ENCODE measurements at regions not wholly inside any gene's neighbourhood (a gene's known extent, or its start where the extent isn't known, plus 50 kb on each side); places are given as distances from the start of the nearest gene placed in this dataset.

DNA sequence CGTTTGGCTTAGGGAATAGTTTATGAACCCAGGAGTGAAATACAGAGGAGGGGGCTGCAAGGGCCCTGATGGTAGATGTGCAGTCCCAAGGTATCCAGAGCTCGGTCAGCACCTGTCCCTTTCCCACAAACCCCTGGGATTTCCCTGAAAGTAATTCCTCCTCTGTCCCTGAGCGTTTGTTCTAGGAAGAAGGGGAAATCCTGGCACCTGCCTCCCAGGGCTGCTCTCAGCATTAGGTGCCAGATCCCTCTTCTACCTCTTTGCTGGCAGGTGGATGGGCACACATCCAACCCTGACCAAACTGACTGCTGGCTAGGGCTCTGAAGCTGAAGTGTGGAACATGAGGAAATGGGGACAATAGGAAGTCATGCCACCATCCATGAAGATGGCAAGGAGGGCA lies 824.0 kb downstream of the SLC4A3 start:
- Histone ChIP-seq H3K4me3 (no peak overlapping the region), H3K4me1 (no peaks in the 10 kb centered on the region), H3K36me3 (no peaks in the 10 kb centered on the region), H3K27me3 (no peaks in the 10 kb centered on the region), H3K27ac (no peak overlapping the region), H3K9me3 (no peaks in the 10 kb centered on the region)
- no peak for TF ChIP-seq POLR2A (IDR thresholded peaks at IDR 0.05)
- TF ChIP-seq, protein P1, sequence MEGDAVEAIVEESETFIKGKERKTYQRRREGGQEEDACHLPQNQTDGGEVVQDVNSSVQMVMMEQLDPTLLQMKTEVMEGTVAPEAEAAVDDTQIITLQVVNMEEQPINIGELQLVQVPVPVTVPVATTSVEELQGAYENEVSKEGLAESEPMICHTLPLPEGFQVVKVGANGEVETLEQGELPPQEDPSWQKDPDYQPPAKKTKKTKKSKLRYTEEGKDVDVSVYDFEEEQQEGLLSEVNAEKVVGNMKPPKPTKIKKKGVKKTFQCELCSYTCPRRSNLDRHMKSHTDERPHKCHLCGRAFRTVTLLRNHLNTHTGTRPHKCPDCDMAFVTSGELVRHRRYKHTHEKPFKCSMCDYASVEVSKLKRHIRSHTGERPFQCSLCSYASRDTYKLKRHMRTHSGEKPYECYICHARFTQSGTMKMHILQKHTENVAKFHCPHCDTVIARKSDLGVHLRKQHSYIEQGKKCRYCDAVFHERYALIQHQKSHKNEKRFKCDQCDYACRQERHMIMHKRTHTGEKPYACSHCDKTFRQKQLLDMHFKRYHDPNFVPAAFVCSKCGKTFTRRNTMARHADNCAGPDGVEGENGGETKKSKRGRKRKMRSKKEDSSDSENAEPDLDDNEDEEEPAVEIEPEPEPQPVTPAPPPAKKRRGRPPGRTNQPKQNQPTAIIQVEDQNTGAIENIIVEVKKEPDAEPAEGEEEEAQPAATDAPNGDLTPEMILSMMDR (IDR thresholded peaks at IDR 0.05) = no peak
- intact Hi-C loops (cut with DNase I; ENCODE audit: low total_unique reads) = no loop called here
- DNase-seq = no peak

DNA sequence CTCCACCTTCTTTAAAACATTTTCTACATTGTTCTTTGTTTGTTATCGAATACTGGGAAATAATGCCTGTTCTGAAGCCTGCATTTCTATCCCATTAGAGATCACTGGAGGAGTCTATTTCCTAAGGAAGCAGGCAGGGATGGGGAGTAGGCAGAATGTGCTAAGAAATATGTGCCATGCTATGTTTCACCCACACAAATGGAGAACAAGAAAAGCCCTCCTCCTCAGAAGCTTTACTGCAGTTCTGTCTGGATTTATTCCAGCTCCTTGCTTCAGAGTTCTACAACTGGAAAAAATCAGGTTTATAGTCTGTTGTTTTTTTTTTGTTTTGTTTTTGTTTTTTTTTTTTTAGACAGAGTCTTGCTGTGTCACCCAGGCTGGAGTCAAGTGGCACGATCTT lies 825.1 kb downstream of the SLC4A3 start:
- Histone ChIP-seq H3K27ac (no peak overlapping the region), H3K27me3 (no peaks in the 10 kb centered on the region), H3K4me1 (no peaks in the 10 kb centered on the region), H3K36me3 (no peaks in the 10 kb centered on the region), H3K9me3 (no peaks in the 10 kb centered on the region), H3K4me3 (no peak overlapping the region)
- no peak for DNase-seq
- intact Hi-C loops (cut with DNase I; ENCODE audit: low total_unique reads) = no loop called here
- TF ChIP-seq POLR2A (IDR thresholded peaks at IDR 0.05) = no peak
- TF ChIP-seq, protein P1 (IDR thresholded peaks at IDR 0.05) = no peak

- DNase-seq = no peak
- Histone ChIP-seq H3K36me3 (no peaks in the 10 kb centered on the region), H3K4me3 (no peak overlapping the region), H3K4me1 (no peaks in the 10 kb centered on the region), H3K27me3 (no peaks in the 10 kb centered on the region), H3K27ac (no peak overlapping the region), H3K9me3 (no peaks in the 10 kb centered on the region)
- TF ChIP-seq, protein P1 (IDR thresholded peaks at IDR 0.05) = no peak
- TF ChIP-seq POLR2A (IDR thresholded peaks at IDR 0.05) = no peak
- intact Hi-C loops (cut with DNase I; ENCODE audit: low total_unique reads) = no loop called here
Measured at GRCh38 chr2:220455351-220455990, 828.0 kb downstream of the SLC4A3 start.

- no peaks in the 10 kb centered on the region for H3K4me1 ChIP-seq
- no peaks in the 10 kb centered on the region for H3K27me3 ChIP-seq
- TF ChIP-seq, protein P1 (IDR thresholded peaks at IDR 0.05) = no peak
- no peak for TF ChIP-seq POLR2A (IDR thresholded peaks at IDR 0.05)
- no peak overlapping the region for H3K4me3 ChIP-seq
- intact Hi-C loops (cut with DNase I; ENCODE audit: low total_unique reads) = no loop called here
- no peak overlapping the region for H3K27ac ChIP-seq
- no peaks in the 10 kb centered on the region for H3K9me3 ChIP-seq
- DNase-seq = no peak
- no peaks in the 10 kb centered on the region for H3K36me3 ChIP-seq
Measured at GRCh38 chr2:220458051-220458450, 830.6 kb downstream of the SLC4A3 start.

- H3K9me3 ChIP-seq = no peaks in the 10 kb centered on the region
- TF ChIP-seq, protein P1 (IDR thresholded peaks at IDR 0.05) = no peak
- TF ChIP-seq POLR2A (IDR thresholded peaks at IDR 0.05) = no peak
- intact Hi-C loops (cut with DNase I; ENCODE audit: low total_unique reads) = no loop called here
Measured at GRCh38 chr2:220460257-220460985, 833.0 kb downstream of the SLC4A3 start.

More at GRCh38 chr2:220460257-220460985, 833.0 kb downstream of the SLC4A3 start:
- Histone ChIP-seq H3K27ac (no peak overlapping the region), H3K4me3 (no peak overlapping the region), H3K27me3 (no peaks in the 10 kb centered on the region), H3K36me3 (no peaks in the 10 kb centered on the region), H3K4me1 (no peaks in the 10 kb centered on the region)
- no peak for DNase-seq
